Muscle layer of colon (tissue), 2 donors: ENCODE measurements at regions not wholly inside any gene's neighbourhood (a gene's known extent, or its start where the extent isn't known, plus 50 kb on each side); places are given as distances from the start of the nearest gene placed in this dataset.

Source experiments
- H3K27ac ChIP-seq: one replicate; pipeline ENCODE4 v1.7.0; 2013; ENCODE audit warnings: low read depth, mild to moderate bottlenecking, low read length, moderate library complexity
- H3K27me3 ChIP-seq, 2 donors: one replicate each; pipeline ENCODE4 v1.7.0; 2013; ENCODE audit warnings: low read length in 2 of 2, mild to moderate bottlenecking in 2 of 2; ENCODE audit not compliant: insufficient read depth in 2 of 2, control insufficient read depth in 1 of 2
- H3K36me3 ChIP-seq: one replicate; pipeline ENCODE4 v1.7.0; 2013; ENCODE audit warnings: mild to moderate bottlenecking, low read length; ENCODE audit not compliant: insufficient read depth
- H3K4me1 ChIP-seq: one replicate; pipeline ENCODE4 v1.7.0; 2013; ENCODE audit warnings: mild to moderate bottlenecking, low read length; ENCODE audit not compliant: insufficient read depth
- H3K4me3 ChIP-seq, 2 donors: one replicate each; pipeline ENCODE4 v1.7.0; 2013; ENCODE audit warnings: low read length in 2 of 2, low read depth in 1 of 2, mild to moderate bottlenecking in 1 of 2, moderate library complexity in 1 of 2
- H3K9ac ChIP-seq: one replicate; pipeline ENCODE4 v1.7.0; 2013; ENCODE audit warnings: low read length
- H3K9me3 ChIP-seq: one replicate; pipeline ENCODE4 v1.7.0; 2013; ENCODE audit warnings: mild to moderate bottlenecking, low read length
- donor health status: abdominal sarcoma.
- donor health status: Adenocarcinoma of cecum.

DNA sequence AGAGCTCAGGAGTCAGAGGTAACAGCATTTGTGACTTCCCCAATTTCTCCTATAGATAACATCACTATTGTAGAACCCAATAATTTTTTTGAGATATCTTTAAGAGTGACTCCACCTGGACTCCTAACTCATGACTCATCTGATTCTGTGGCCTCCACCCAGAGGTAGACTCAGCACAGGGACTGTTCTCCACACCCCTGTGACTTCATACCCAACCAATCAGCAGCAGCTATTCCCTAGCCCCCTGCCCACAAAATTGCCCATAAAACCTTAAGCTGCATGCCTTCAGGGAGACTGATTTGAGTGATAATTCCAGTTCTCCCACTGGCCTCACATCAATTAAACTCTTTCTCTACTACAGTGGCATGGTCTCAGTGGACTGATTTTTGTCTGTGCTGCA, 475.4 kb upstream of the FAT3 start:
- Histone ChIP-seq H3K36me3 (no peaks in the 10 kb centered on the region), H3K27me3 (no peaks in the 10 kb centered on the region), H3K4me3 (no peak overlapping the region), H3K27ac (no peak overlapping the region), H3K4me1 (no peaks in the 10 kb centered on the region), H3K9me3 (no peaks in the 10 kb centered on the region), H3K9ac (no peak overlapping the region)

DNA sequence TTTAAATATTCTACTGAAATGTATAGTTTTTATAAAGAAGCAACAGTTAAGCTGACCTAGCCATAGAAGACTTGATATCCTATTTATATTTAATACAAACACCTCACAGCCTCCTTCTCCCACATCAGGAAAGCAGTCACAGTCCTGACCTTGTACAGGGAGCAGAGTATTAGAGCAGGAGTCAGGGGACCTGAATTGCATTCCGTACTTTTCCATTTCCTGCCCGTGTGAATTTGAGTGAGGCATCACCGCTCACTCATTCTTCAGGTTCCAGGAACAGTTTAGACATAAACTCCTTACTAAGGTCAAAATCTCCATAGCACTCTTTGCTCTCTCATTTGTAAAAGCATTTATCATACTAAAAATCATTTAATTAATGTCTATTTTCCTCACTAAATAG, 482.5 kb upstream of the FAT3 start:
- Histone ChIP-seq H3K9ac (no peak overlapping the region), H3K4me3 (no peak overlapping the region), H3K4me1 (no peaks in the 10 kb centered on the region), H3K36me3 (no peaks in the 10 kb centered on the region), H3K27me3 (no peaks in the 10 kb centered on the region), H3K9me3 (no peaks in the 10 kb centered on the region), H3K27ac (no peak overlapping the region)

DNA sequence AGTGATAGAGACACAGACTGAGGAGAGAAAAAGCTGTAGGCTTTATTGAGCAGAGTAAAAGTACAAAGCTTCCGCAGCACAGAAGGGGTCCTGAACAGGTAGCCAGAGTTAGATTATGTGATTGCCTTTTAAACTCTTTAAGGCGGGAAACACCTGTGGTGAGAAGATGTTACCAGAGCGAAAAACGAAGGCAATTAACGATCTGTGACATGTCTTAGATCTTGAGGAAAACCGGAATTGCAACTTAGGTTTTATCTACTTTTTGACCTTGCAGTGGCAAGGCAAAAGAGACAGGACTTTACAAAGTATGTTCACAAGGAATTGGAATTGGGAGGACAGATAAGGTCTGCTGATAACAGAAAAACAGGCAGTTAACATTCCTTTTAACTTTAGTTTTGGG, 493.6 kb upstream of the FAT3 start:
- Histone ChIP-seq H3K27ac (no peak overlapping the region), H3K4me1 (no peaks in the 10 kb centered on the region), H3K9ac (no peak overlapping the region), H3K27me3 (no peaks in the 10 kb centered on the region), H3K36me3 (no peaks in the 10 kb centered on the region), H3K4me3 (no peak overlapping the region), H3K9me3 (no peaks in the 10 kb centered on the region)

DNA sequence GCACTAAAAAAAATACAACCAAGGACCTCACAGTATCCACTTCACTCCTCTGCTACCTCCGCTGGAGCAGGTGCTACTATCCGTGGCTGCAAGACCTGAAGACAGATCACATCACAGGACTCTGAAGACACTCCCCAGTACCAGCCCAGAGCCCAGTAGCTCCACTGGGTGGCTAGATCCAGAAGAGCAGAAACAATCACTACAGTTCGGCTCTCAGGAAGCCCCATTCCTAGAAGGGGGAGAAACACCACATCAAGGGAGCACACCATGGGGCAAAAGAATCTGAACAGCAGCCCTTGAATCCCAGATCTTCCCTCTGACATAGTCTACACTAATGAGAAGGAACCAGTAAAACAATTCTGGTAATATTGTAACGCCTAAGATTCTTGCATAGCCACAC, 494.0 kb upstream of the FAT3 start:
- Histone ChIP-seq H3K27ac (no peak overlapping the region), H3K4me1 (no peaks in the 10 kb centered on the region), H3K36me3 (no peaks in the 10 kb centered on the region), H3K4me3 (no peak overlapping the region), H3K27me3 (no peaks in the 10 kb centered on the region), H3K9ac (no peak overlapping the region), H3K9me3 (no peaks in the 10 kb centered on the region)

DNA sequence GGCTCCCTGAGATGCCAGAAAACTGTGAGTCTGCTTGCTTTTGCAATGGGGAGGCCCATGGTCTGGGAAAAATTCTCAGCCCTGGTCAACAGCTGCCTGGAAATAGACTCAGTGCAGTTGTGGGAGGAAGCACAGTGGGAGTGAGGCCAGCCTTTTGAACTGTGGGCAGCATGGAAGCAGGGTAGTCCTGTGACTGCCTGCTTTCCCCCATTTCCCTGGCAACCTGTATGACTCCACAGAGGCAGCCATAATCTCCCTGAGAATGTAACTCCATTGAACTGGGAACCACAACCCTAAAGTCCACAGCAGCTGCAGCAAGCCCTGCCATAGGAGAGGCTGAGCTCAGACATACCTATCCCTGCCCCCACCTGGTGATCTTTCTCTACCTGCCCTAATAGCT, 494.6 kb upstream of the FAT3 start:
- Histone ChIP-seq H3K9me3 (no peaks in the 10 kb centered on the region), H3K4me3 (no peak overlapping the region), H3K9ac (no peak overlapping the region)

DNA sequence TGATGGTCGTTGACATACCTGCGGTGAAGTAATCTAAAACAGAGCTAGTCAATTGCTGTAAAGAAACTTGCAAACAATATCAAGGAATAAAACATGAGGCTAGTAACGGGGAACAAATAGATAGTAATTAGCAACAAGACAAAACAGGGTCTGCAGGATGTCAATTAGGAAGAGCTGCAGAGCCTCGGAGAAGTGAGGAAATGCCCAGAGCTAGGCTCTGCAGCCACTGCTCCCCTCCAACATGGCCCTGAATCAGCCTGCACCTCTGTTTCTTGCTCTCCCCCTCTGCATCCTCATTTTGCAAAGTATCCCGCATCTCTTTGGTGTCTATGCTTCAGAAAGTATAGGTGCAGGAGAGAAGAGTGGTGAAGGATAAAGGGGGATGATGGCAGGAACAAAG, 507.4 kb upstream of the FAT3 start:
- Histone ChIP-seq H3K9ac (no peak overlapping the region), H3K4me1 (no peaks in the 10 kb centered on the region), H3K4me3 (no peak overlapping the region)

More for the DNA sequence above, 494.6 kb upstream of the FAT3 start:
- Histone ChIP-seq H3K27me3 (no peaks in the 10 kb centered on the region), H3K4me1 (no peaks in the 10 kb centered on the region), H3K36me3 (no peaks in the 10 kb centered on the region), H3K27ac (no peak overlapping the region)

DNA sequence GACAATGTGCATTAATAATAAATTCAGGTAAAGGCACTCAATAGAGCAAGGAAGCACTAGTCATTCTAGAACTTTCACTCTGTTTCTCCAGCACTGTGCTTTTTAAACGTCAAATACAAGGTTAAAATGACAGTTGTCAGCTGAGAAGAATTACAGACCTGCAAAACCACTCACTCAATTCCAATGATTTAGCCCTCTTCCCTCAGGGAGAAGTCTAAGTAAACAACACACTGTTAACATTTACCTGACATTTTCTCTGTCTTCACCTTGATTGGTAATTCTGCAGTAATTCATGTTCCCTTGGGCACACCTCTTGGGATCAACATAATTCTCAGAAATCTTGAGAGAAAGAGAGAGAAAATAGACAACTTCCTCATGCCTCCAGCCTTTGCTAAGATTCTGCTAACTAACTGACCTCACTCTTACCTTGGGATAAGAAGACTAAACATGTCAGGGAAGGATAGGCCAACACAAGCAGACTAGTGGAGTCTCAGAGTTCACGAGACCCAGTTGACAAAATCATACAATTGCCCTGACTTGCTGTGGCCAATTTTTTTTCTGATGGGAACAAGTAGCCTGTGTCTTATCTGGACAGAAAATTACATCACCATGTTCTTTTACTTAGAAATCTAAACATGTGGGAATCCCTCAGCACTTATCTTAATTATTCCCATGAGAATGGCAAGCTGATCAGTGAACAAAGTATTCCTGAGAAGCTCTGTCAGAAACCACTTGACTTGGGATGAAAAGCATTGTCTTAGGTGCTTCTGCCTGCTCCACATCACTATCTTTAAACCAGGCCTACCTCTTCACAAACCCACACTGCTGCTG, 516.8 kb upstream of the FAT3 start:
- Histone ChIP-seq H3K27me3 (no peaks in the 10 kb centered on the region), H3K27ac (no peak overlapping the region), H3K4me3 (no peak overlapping the region), H3K9ac (no peak overlapping the region), H3K9me3 (no peaks in the 10 kb centered on the region), H3K4me1 (no peaks in the 10 kb centered on the region), H3K36me3 (no peaks in the 10 kb centered on the region)

More for the DNA sequence above, 507.4 kb upstream of the FAT3 start:
- H3K27me3 ChIP-seq, result no peaks in the 10 kb centered on the region
- H3K27ac ChIP-seq, result no peak overlapping the region
- no peaks in the 10 kb centered on the region for H3K9me3 ChIP-seq
- no peaks in the 10 kb centered on the region for H3K36me3 ChIP-seq

DNA sequence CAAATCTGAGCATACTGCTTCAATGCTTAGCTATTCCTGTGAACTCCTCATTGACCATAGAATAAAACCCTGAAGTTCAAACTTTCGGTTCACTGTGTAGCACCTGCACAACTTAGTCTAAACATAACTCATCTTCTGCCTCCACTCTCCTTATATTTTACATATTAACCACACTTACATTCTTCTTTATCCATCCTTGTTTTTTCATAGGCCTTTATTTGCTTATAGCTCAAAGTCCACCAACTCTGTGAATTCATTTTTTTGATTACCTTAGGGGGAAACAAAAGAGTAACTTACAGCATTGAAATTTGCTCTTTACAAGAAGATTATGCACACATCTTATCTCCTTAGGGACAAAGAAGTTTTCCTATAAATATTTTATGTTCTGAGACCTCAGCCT, 521.6 kb upstream of the FAT3 start:
- H3K36me3 ChIP-seq, result no peaks in the 10 kb centered on the region
- H3K4me1 ChIP-seq, result no peaks in the 10 kb centered on the region

DNA sequence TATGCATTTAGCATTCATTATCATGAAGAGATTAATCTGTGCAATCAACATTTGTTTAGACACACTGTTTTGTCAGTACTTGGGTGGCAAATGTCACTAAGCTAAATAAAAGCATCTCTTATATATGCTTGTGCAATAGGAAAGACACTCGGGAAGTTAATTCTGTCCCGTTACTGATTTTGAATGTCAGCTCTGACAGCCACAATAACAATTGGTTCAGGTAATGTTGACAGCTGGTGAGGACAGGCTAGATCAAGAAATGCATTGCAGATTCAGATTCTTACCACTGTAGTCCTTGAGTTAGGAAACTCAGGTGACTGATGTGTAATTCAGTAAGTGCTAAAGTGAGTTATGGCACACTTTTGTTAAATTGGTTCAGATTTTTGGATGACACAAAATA, 523.8 kb upstream of the FAT3 start:
- Histone ChIP-seq H3K27ac (no peak overlapping the region), H3K9me3 (no peaks in the 10 kb centered on the region), H3K27me3 (no peaks in the 10 kb centered on the region), H3K4me1 (no peaks in the 10 kb centered on the region), H3K36me3 (no peaks in the 10 kb centered on the region), H3K9ac (no peak overlapping the region), H3K4me3 (no peak overlapping the region)

More for the DNA sequence above, 521.6 kb upstream of the FAT3 start:
- Histone ChIP-seq H3K9ac (no peak overlapping the region), H3K9me3 (no peaks in the 10 kb centered on the region), H3K27ac (no peak overlapping the region), H3K27me3 (no peaks in the 10 kb centered on the region), H3K4me3 (no peak overlapping the region)

DNA sequence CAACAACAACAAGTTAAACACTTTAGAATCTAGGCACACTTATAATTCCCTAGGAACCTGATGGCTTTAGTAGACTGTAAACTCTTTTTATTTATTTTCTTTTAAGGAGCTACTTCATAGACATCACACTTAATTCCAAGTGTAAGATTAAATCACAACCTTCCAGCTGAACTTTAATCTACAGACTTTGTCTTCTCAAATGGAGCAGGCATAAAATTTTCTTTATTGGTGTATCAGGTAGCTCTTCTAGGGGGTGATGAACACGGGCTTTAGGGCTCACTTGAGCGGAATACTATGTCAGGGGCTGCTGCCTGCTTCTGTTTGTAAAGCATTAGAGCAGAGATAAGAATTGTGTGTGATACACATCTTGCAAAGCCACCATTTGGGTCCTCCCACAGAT, 525.8 kb upstream of the FAT3 start:
- Histone ChIP-seq H3K27me3 (no peaks in the 10 kb centered on the region), H3K4me3 (no peak overlapping the region), H3K4me1 (no peaks in the 10 kb centered on the region), H3K9me3 (no peaks in the 10 kb centered on the region), H3K36me3 (no peaks in the 10 kb centered on the region), H3K9ac (no peak overlapping the region), H3K27ac (no peak overlapping the region)

DNA sequence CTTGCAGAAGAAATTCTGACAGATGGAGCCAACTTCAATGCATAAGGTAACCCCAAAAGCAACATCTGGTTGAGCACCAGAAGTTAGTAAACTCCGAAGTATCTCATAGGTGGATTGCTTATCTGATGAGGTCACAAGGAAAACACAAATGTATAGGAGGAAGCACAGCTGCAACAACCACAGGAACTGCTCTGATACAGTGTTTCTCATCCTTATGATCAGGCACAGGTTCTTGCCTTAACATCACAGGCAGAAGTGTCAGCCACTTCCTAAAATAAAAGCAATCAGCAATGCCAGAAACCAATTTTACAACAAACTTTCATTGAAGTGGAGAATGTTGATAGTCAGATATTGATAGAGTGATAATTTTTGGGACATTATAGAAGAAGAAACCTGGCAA, 530.3 kb upstream of the FAT3 start:
- no peaks in the 10 kb centered on the region for H3K27me3 ChIP-seq
- no peaks in the 10 kb centered on the region for H3K4me1 ChIP-seq
- no peaks in the 10 kb centered on the region for H3K36me3 ChIP-seq
- no peak overlapping the region for H3K4me3 ChIP-seq
- H3K9me3 ChIP-seq, result no peaks in the 10 kb centered on the region
- no peak overlapping the region for H3K27ac ChIP-seq
- no peak overlapping the region for H3K9ac ChIP-seq

DNA sequence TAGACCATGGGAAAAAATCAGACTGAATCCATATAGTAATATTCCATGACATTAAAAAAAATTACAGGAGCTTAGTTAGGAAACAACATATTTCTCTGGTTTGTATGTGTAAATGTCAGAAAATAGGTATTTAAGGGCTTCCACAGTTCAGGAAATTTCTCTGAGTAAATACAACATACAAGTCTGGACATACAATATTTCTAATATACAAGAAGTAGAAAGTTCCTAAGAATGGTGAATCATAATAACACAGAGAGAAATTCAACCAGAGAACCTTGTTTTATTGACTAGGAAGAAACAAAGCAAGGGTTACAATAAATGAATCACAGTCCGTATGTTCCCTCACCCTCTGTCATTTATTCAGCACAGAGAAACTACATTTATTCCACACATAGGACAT, 532.7 kb upstream of the FAT3 start:
- Histone ChIP-seq H3K27me3 (no peaks in the 10 kb centered on the region), H3K4me3 (no peak overlapping the region), H3K9me3 (no peaks in the 10 kb centered on the region), H3K4me1 (no peaks in the 10 kb centered on the region), H3K9ac (no peak overlapping the region), H3K36me3 (no peaks in the 10 kb centered on the region), H3K27ac (no peak overlapping the region)
